ENCODE measurements at regions not wholly inside any gene's neighbourhood (a gene's known extent, or its start where the extent isn't known, plus 50 kb on each side); places are given as distances from the start of the nearest gene placed in this dataset.

DNA sequence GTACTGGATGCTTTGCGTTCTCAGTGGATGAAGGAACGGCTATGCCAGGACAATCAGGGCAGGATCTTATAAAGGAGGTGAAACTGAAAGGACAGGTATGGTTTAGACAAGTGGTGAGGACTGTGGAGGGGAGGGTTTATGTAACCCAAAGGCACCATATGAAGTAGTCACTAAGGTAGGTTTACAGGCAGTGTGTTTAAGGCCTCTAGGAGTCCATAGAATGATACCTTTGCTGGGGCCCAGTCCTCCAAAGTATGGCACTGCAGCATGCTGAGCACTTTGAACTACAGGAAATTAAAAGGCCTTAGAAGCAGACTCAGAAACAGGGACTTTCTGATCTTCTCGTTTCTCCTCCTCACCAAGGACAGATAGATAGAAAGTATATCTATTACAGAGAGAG is 304.7 kb upstream of the USP25 start:
- H3K4me1 Mint-ChIP-seq, result peaks cover 49% of the 10 kb centered on the region
- H3K4me2 ChIP-seq, result no peak overlapping the region
- no peak overlapping the region for H3K27ac ChIP-seq (ENCODE audit: low read depth)
- no peak overlapping the region for H2AFZ ChIP-seq
- H3K4me3 Mint-ChIP-seq, result no peak overlapping the region
- TF ChIP-seq STAT1 (IDR thresholded peaks at IDR 0.05; ENCODE audit: unreplicated experiment) (no peak), CREB1 (CRISPR knock-in tag; IDR thresholded peaks at IDR 0.05; ENCODE audit: low read depth) (no peak), ZNF114 (CRISPR knock-in tag; IDR thresholded peaks at IDR 0.05) (no peak), CTCF (conservative IDR thresholded peaks at IDR 0.05; ENCODE audit: low read depth in 2 of 2) (no peak), JUNB (IDR thresholded peaks at IDR 0.05; ENCODE audit: unreplicated experiment) (no peak), POLR2AphosphoS5 (IDR thresholded peaks at IDR 0.05; ENCODE audit: low read depth) (no peak), ZNF331 (CRISPR knock-in tag; IDR thresholded peaks at IDR 0.05; ENCODE audit: low read depth) (no peak), EZH2 (IDR thresholded peaks at IDR 0.05; ENCODE audit: low read depth, unreplicated experiment) (no peak), EZH2phosphoT487 (IDR thresholded peaks at IDR 0.05; ENCODE audit: unreplicated experiment) (no peak), NANOG (IDR thresholded peaks at IDR 0.05; ENCODE audit: borderline replicate concordance) (no peak), ETS1 (IDR thresholded peaks at IDR 0.05) (no peak)
- TF ChIP-seq, protein P1, sequence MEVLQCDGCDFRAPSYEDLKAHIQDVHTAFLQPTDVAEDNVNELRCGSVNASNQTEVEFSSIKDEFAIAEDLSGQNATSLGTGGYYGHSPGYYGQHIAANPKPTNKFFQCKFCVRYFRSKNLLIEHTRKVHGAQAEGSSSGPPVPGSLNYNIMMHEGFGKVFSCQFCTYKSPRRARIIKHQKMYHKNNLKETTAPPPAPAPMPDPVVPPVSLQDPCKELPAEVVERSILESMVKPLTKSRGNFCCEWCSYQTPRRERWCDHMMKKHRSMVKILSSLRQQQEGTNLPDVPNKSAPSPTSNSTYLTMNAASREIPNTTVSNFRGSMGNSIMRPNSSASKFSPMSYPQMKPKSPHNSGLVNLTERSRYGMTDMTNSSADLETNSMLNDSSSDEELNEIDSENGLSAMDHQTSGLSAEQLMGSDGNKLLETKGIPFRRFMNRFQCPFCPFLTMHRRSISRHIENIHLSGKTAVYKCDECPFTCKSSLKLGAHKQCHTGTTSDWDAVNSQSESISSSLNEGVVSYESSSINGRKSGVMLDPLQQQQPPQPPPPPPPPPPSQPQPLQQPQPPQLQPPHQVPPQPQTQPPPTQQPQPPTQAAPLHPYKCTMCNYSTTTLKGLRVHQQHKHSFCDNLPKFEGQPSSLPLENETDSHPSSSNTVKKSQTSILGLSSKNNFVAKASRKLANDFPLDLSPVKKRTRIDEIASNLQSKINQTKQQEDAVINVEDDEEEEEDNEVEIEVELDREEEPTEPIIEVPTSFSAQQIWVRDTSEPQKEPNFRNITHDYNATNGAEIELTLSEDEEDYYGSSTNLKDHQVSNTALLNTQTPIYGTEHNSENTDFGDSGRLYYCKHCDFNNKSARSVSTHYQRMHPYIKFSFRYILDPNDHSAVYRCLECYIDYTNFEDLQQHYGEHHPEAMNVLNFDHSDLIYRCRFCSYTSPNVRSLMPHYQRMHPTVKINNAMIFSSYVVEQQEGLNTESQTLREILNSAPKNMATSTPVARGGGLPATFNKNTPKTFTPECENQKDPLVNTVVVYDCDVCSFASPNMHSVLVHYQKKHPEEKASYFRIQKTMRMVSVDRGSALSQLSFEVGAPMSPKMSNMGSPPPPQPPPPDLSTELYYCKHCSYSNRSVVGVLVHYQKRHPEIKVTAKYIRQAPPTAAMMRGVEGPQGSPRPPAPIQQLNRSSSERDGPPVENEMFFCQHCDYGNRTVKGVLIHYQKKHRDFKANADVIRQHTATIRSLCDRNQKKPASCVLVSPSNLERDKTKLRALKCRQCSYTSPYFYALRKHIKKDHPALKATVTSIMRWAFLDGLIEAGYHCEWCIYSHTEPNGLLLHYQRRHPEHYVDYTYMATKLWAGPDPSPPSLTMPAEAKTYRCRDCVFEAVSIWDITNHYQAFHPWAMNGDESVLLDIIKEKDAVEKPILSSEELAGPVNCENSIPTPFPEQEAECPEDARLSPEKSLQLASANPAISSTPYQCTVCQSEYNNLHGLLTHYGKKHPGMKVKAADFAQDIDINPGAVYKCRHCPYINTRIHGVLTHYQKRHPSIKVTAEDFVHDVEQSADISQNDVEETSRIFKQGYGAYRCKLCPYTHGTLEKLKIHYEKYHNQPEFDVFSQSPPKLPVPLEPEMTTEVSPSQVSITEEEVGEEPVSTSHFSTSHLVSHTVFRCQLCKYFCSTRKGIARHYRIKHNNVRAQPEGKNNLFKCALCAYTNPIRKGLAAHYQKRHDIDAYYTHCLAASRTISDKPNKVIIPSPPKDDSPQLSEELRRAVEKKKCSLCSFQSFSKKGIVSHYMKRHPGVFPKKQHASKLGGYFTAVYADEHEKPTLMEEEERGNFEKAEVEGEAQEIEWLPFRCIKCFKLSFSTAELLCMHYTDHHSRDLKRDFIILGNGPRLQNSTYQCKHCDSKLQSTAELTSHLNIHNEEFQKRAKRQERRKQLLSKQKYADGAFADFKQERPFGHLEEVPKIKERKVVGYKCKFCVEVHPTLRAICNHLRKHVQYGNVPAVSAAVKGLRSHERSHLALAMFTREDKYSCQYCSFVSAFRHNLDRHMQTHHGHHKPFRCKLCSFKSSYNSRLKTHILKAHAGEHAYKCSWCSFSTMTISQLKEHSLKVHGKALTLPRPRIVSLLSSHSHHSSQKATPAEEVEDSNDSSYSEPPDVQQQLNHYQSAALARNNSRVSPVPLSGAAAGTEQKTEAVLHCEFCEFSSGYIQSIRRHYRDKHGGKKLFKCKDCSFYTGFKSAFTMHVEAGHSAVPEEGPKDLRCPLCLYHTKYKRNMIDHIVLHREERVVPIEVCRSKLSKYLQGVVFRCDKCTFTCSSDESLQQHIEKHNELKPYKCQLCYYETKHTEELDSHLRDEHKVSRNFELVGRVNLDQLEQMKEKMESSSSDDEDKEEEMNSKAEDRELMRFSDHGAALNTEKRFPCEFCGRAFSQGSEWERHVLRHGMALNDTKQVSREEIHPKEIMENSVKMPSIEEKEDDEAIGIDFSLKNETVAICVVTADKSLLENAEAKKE (CRISPR knock-in tag; IDR thresholded peaks at IDR 0.05), result no peak
- TF ChIP-seq, protein P2, sequence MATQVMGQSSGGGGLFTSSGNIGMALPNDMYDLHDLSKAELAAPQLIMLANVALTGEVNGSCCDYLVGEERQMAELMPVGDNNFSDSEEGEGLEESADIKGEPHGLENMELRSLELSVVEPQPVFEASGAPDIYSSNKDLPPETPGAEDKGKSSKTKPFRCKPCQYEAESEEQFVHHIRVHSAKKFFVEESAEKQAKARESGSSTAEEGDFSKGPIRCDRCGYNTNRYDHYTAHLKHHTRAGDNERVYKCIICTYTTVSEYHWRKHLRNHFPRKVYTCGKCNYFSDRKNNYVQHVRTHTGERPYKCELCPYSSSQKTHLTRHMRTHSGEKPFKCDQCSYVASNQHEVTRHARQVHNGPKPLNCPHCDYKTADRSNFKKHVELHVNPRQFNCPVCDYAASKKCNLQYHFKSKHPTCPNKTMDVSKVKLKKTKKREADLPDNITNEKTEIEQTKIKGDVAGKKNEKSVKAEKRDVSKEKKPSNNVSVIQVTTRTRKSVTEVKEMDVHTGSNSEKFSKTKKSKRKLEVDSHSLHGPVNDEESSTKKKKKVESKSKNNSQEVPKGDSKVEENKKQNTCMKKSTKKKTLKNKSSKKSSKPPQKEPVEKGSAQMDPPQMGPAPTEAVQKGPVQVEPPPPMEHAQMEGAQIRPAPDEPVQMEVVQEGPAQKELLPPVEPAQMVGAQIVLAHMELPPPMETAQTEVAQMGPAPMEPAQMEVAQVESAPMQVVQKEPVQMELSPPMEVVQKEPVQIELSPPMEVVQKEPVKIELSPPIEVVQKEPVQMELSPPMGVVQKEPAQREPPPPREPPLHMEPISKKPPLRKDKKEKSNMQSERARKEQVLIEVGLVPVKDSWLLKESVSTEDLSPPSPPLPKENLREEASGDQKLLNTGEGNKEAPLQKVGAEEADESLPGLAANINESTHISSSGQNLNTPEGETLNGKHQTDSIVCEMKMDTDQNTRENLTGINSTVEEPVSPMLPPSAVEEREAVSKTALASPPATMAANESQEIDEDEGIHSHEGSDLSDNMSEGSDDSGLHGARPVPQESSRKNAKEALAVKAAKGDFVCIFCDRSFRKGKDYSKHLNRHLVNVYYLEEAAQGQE (IDR thresholded peaks at IDR 0.05; ENCODE audit: unreplicated experiment), result no peak
- H4K20me1 ChIP-seq (replicated peaks; ENCODE audit: insufficient read depth), result no peaks in the 10 kb centered on the region
- H3F3A ChIP-seq (replicated peaks; ENCODE audit: low read depth), result no peaks in the 10 kb centered on the region
- H3K4me1 ChIP-seq (ENCODE audit: insufficient read depth), result peaks cover 25% of the 10 kb centered on the region
- peaks cover 5% of the 10 kb centered on the region for H3K27me3 Mint-ChIP-seq (ENCODE audit: insufficient read depth, low read depth, poor library complexity)
- H3K36me3 ChIP-seq (ENCODE audit: insufficient read depth), result no peaks in the 10 kb centered on the region
- no peaks in the 10 kb centered on the region for H3K27me3 ChIP-seq (ENCODE audit: insufficient read depth)
- H3K27ac Mint-ChIP-seq, result peak overlapping the region; percentile 53
- no peaks in the 10 kb centered on the region for H3K79me2 ChIP-seq (replicated peaks; ENCODE audit: insufficient read depth)
- DNase-seq (ENCODE audit: low spot score) (no peak), ATAC-seq (no peak)
- H3K36me3 Mint-ChIP-seq (ENCODE audit: low read depth), result peaks cover 5% of the 10 kb centered on the region; the same call in 1 of the 3 replicates
- no peaks in the 10 kb centered on the region; the same call in 1 of the 3 replicates for H3K9me3 Mint-ChIP-seq
- peaks cover 6% of the 10 kb centered on the region; the same call in 1 of the 2 replicates for H3K9me2 ChIP-seq (ENCODE audit: insufficient read depth)
- no peak overlapping the region for H3K4me3 ChIP-seq

All from GM23338 (cell line).